HEK293 (cell line): ENCODE measurements at regions not wholly inside any gene's neighbourhood (a gene's known extent, or its start where the extent isn't known, plus 50 kb on each side); places are given as distances from the start of the nearest gene placed in this dataset.

Source experiments
- CTCF ChIA-PET: fragments of 350-600 bp; formaldehyde crosslinking; extraction: SDS; loops from one replicate; lab custom pipeline; 2021; ENCODE audit warnings: antibody characterized with exemption; lab: Yijun Ruan, JAX
- POLR2A ChIA-PET: fragments of 300-600 bp; formaldehyde crosslinking; extraction: SDS; loops from one replicate; lab custom pipeline; 2020; ENCODE audit warnings: antibody characterized with exemption, inconsistent platforms; lab: Yijun Ruan, JAX
- H3K27ac ChIP-seq: fragments of 200-500 bp; sonication (Bioruptor generic); 2 replicates; pipeline ENCODE4 v1.5.1; 2014; ENCODE audit warnings: low read depth, low read length, control low read depth, inconsistent platforms; ENCODE audit errors: extremely low read depth
- H3K36me3 ChIP-seq, 2 experiments: fragments of 200-500 bp in 1 of 2; sonication (Bioruptor generic) in 1 of 2; 1 replicate in 1 of 2; 2 replicates in 1 of 2; pipeline ENCODE4 v1.5.1; 2014 to 2017; ENCODE audit warnings: inconsistent platforms in 2 of 2, low read length in 2 of 2; ENCODE audit not compliant: control insufficient read depth in 2 of 2, insufficient read depth in 1 of 2
- H3K4me1 ChIP-seq: fragments of 200-500 bp; sonication (Bioruptor generic); 2 replicates; pipeline ENCODE4 v1.5.1; 2014; ENCODE audit warnings: mild to moderate bottlenecking, low read length, inconsistent platforms; ENCODE audit not compliant: control insufficient read depth, insufficient read depth
- H3K4me3 ChIP-seq: 2 replicates; pipeline ENCODE4 v1.5.1; 2011; ENCODE audit warnings: low read depth, mild to moderate bottlenecking, control low read depth, low read length, moderate library complexity
- H3K9me3 ChIP-seq: fragments of 200-500 bp; sonication (Bioruptor generic); 2 replicates; pipeline ENCODE4 v1.5.1; 2014; ENCODE audit warnings: low read depth, low read length, inconsistent platforms; ENCODE audit not compliant: control insufficient read depth, insufficient read depth
- HOXD13 ChIP-seq: sonication (generic); formaldehyde crosslinking; IDR thresholded peaks from 2 replicates; pipeline ENCODE4 v1.8.0; 2022; ENCODE audit warnings: missing genetic modification reagents, borderline replicate concordance
- KLF16 ChIP-seq: fragments of 450-650 bp; formaldehyde crosslinking; IDR thresholded peaks from 2 replicates; pipeline ENCODE4 v1.5.1; 2017; ENCODE audit warnings: missing biosample characterization, missing genetic modification characterization
- YY2 ChIP-seq: fragments of 450-650 bp; formaldehyde crosslinking; IDR thresholded peaks from 2 replicates; pipeline ENCODE4 v1.5.1; 2016; ENCODE audit warnings: missing biosample characterization, missing genetic modification characterization
- ZBTB17 ChIP-seq: fragments of 450-650 bp; formaldehyde crosslinking; IDR thresholded peaks from 2 replicates; pipeline ENCODE4 v1.5.1; 2016; ENCODE audit warnings: missing biosample characterization, missing genetic modification characterization
- ZBTB21 ChIP-seq: fragments of 450-650 bp; formaldehyde crosslinking; IDR thresholded peaks from 2 replicates; pipeline ENCODE4 v1.5.1; 2017; ENCODE audit warnings: missing biosample characterization, missing genetic modification characterization
- ZNF133 ChIP-seq: fragments of 450-650 bp; formaldehyde crosslinking; IDR thresholded peaks from 2 replicates; pipeline ENCODE4 v1.5.1; 2016; ENCODE audit warnings: missing biosample characterization, missing genetic modification characterization
- ZNF169 ChIP-seq: fragments of 450-650 bp; formaldehyde crosslinking; IDR thresholded peaks from 2 replicates; pipeline ENCODE4 v1.5.1; 2016; ENCODE audit warnings: missing biosample characterization, missing genetic modification characterization
- ZNF2 ChIP-seq: fragments of 450-650 bp; formaldehyde crosslinking; IDR thresholded peaks from 2 replicates; pipeline ENCODE4 v1.5.1; 2016; ENCODE audit warnings: missing biosample characterization, missing genetic modification characterization
- ZNF214 ChIP-seq: fragments of 450-650 bp; formaldehyde crosslinking; IDR thresholded peaks from 2 replicates; pipeline ENCODE4 v1.5.1; 2017; ENCODE audit warnings: missing biosample characterization, mild to moderate bottlenecking, missing genetic modification characterization, borderline replicate concordance
- ZNF280C ChIP-seq: fragments of 450-650 bp; formaldehyde crosslinking; IDR thresholded peaks from 2 replicates; pipeline ENCODE4 v1.5.1; 2016; ENCODE audit warnings: missing biosample characterization, missing genetic modification characterization
- ZNF335 ChIP-seq: fragments of 450-650 bp; formaldehyde crosslinking; conservative IDR thresholded peaks from 2 replicates; pipeline ENCODE4 v1.5.1; 2016; ENCODE audit warnings: missing biosample characterization, missing genetic modification characterization
- ZNF426 ChIP-seq: fragments of 450-650 bp; formaldehyde crosslinking; IDR thresholded peaks from 2 replicates; pipeline ENCODE4 v1.5.1; 2017; ENCODE audit warnings: missing biosample characterization, missing genetic modification characterization, mild to moderate bottlenecking, inconsistent platforms, moderate library complexity
- ZNF513 ChIP-seq: fragments of 450-650 bp; IDR thresholded peaks from 2 replicates; pipeline ENCODE4 v1.5.1; 2018; ENCODE audit warnings: missing biosample characterization, missing genetic modification characterization
- ZNF555 ChIP-seq: fragments of 450-650 bp; formaldehyde crosslinking; conservative IDR thresholded peaks from 2 replicates; pipeline ENCODE4 v1.5.1; 2017; ENCODE audit warnings: missing biosample characterization, mild to moderate bottlenecking, missing genetic modification characterization, inconsistent platforms
- ZNF561 ChIP-seq: fragments of 450-650 bp; IDR thresholded peaks from 2 replicates; pipeline ENCODE4 v1.5.1; 2018; ENCODE audit warnings: missing biosample characterization, missing genetic modification characterization, borderline replicate concordance
- ZNF621 ChIP-seq: fragments of 450-650 bp; formaldehyde crosslinking; IDR thresholded peaks from 2 replicates; pipeline ENCODE4 v1.5.1; 2017; ENCODE audit warnings: missing biosample characterization, missing genetic modification characterization
- ZNF660 ChIP-seq: fragments of 450-650 bp; IDR thresholded peaks from 2 replicates; pipeline ENCODE4 v1.5.1; 2018; ENCODE audit warnings: missing biosample characterization, mild to moderate bottlenecking, missing genetic modification characterization
- ZNF677 ChIP-seq: fragments of 450-650 bp; IDR thresholded peaks from 2 replicates; pipeline ENCODE4 v1.5.0; 2018; ENCODE audit warnings: missing biosample characterization, mild to moderate bottlenecking, missing genetic modification characterization, moderate library complexity
- ZNF707 ChIP-seq: fragments of 450-650 bp; formaldehyde crosslinking; IDR thresholded peaks from 2 replicates; pipeline ENCODE4 v1.5.1; 2016; ENCODE audit warnings: missing biosample characterization, missing genetic modification characterization
- TF ChIP-seq, protein P1 (sequence below): fragments of 450-650 bp; formaldehyde crosslinking; IDR thresholded peaks from 2 replicates; pipeline ENCODE4 v1.5.1; 2016; ENCODE audit warnings: missing biosample characterization, missing genetic modification characterization
- TF ChIP-seq, protein P2 (sequence below): fragments of 450-650 bp; formaldehyde crosslinking; IDR thresholded peaks from 2 replicates; pipeline ENCODE4 v1.5.1; 2016; ENCODE audit warnings: missing biosample characterization, missing genetic modification characterization

DNA sequence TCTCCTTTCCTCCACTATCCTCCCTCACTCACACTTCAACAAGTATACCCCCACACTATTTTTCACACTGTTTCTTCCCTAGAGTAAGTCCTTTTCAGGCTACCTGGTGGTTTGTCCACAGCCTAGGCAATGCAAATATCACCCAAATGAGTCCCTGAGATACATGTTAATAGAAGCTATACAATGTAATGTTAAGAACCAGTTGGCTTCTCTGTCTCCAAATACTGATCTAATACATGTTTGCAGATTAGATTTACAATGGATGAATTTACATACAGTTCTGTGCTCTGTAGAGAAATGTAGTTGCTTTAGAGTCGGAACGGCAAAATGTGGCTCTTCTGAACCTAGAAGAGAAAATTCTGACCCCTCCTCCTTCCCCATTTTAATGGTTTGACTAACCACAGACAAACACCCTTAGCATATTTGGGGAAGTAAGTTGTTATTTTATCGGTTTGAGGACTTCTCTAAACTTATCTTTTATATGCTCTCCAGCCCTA is 63.6 kb upstream of the MBNL1 start (continued):
- TF ChIP-seq YY2 (tag by site-specific recombination) = no peak
- TF ChIP-seq, protein P1, sequence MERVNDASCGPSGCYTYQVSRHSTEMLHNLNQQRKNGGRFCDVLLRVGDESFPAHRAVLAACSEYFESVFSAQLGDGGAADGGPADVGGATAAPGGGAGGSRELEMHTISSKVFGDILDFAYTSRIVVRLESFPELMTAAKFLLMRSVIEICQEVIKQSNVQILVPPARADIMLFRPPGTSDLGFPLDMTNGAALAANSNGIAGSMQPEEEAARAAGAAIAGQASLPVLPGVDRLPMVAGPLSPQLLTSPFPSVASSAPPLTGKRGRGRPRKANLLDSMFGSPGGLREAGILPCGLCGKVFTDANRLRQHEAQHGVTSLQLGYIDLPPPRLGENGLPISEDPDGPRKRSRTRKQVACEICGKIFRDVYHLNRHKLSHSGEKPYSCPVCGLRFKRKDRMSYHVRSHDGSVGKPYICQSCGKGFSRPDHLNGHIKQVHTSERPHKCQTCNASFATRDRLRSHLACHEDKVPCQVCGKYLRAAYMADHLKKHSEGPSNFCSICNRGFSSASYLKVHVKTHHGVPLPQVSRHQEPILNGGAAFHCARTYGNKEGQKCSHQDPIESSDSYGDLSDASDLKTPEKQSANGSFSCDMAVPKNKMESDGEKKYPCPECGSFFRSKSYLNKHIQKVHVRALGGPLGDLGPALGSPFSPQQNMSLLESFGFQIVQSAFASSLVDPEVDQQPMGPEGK (tag by site-specific recombination) = no peak
- no peak for TF ChIP-seq KLF16 (tag by site-specific recombination)
- TF ChIP-seq ZNF707 (tag by site-specific recombination) = no peak
- no peak for TF ChIP-seq ZNF2 (tag by site-specific recombination)
- TF ChIP-seq ZNF561 (tag by site-specific recombination) = no peak
- TF ChIP-seq, all 188 proteins: peak for 0

DNA sequence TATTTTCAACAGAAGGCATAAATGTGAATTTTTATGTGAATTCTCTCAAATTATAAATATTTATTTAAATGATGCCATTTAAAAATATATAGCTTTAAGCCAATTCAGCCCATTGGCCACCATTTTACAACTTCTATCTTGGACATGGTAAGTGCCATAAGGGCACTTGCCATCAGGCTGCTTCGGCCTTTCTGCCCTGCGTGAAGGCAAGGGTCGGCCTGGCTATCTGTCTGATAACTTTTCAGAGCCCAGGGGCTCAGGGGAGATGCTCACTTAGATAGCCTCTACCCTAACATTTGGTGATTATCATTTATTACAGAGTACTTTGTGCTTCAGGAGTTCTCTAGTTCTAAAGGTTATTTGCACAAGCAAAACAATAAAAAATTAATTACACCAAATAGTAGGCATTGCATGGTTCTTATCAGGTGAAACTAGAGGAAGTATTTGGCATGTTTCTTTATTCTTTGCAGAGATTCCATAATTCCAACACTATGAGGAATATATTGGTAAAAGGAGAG is 62.4 kb upstream of the MBNL1 start:
- ChIA-PET CTCF (no interaction called here), POLR2A (no interaction called here)
- Histone ChIP-seq H3K4me1 (no peaks in the 10 kb centered on the region), H3K36me3 (no peaks in the 10 kb centered on the region), H3K9me3 (no peaks in the 10 kb centered on the region), H3K4me3 (no peak overlapping the region), H3K27ac (no peak overlapping the region)
- no peak for TF ChIP-seq ZNF660 (tag by site-specific recombination)
- no peak for TF ChIP-seq ZBTB21 (tag by site-specific recombination)
- no peak for TF ChIP-seq ZNF280C (tag by site-specific recombination)

DNA sequence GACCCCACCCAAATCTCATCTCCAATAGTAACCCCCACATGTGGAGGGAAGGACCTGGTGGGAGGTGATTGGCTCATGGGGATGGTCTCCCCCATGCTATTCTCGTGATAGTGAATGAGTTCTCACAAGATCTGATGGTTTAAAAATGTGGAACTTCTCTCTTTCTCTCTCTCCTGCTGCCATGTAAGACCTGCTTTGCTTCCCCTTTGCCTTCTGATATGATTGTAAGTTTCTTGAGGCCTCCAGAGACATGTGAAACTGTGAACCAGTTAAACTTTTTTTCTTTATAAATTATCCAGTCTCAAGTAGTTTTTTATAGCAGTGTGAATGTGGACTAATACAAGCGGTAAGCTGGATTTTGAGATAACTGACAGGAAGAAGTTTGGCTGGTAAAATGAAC is 60.3 kb upstream of the MBNL1 start:
- H3K4me1 ChIP-seq = no peaks in the 10 kb centered on the region
- CTCF ChIA-PET = no interaction called here
- H3K4me3 ChIP-seq = no peak overlapping the region
- H3K9me3 ChIP-seq = no peaks in the 10 kb centered on the region
- no peak overlapping the region for H3K27ac ChIP-seq
- no peaks in the 10 kb centered on the region for H3K36me3 ChIP-seq
- POLR2A ChIA-PET = no interaction called here
- TF ChIP-seq ZNF555 (tag by site-specific recombination) (no peak), ZNF426 (tag by site-specific recombination) (no peak), ZNF621 (tag by site-specific recombination) (no peak), ZNF169 (no peak), HOXD13 (CRISPR knock-in tag) (no peak), ZNF513 (tag by site-specific recombination) (no peak), ZBTB17 (tag by site-specific recombination) (no peak), ZNF335 (tag by site-specific recombination) (no peak), ZNF133 (tag by site-specific recombination) (no peak), ZNF214 (no peak), ZNF707 (tag by site-specific recombination) (no peak), ZNF677 (no peak)
- TF ChIP-seq, protein P2, sequence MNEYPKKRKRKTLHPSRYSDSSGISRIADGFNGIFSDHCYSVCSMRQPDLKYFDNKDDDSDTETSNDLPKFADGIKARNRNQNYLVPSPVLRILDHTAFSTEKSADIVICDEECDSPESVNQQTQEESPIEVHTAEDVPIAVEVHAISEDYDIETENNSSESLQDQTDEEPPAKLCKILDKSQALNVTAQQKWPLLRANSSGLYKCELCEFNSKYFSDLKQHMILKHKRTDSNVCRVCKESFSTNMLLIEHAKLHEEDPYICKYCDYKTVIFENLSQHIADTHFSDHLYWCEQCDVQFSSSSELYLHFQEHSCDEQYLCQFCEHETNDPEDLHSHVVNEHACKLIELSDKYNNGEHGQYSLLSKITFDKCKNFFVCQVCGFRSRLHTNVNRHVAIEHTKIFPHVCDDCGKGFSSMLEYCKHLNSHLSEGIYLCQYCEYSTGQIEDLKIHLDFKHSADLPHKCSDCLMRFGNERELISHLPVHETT (tag by site-specific recombination) = no peak
